GF-D8 (cell line): ENCODE measurements at regions not wholly inside any gene's neighbourhood (a gene's known extent, or its start where the extent isn't known, plus 50 kb on each side); places are given as distances from the start of the nearest gene placed in this dataset.
"Not testable (repeated sequence)": the region's sequence is repeated elsewhere in the genome, so short reads cannot be mapped to it uniquely, and the experiment has no call there.

Experiments used
- DNase-seq: peaks from one replicate; lab custom pipeline; 2025; lab: John Stamatoyannopoulos, UW

DNA sequence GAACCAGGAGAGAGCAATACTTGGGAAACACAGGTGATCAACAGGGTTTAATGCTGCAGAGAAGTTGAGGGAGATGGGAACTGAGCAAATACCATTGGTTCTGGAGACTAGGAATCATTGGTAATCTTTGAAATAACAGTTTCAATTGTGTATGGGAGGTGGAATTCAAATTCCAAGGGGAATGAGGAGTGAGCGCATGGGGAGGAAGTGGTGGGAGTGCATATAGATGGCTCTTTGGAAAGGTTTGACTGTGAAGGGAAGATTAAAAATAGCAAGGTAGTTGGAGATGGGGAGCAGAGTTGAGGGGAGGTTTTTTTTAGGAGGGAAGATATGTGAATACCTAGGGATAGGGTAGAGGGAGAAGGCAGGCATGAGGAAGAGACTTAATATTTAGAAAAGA, 51.1 kb upstream of the ROPN1 start:
- DNase-seq, result no peak

GRCh38 chr3:124044956-124045355, 53.0 kb upstream of the ROPN1 start:
- no peak for DNase-seq

- no peak for DNase-seq
These were observed 57.3 kb upstream of the ROPN1 start for GRCh38 chr3:124048967-124049798.

GRCh38 chr3:124051636-124052035, 59.7 kb upstream of the ROPN1 start:
- DNase-seq, result no peak

GRCh38 chr3:124053871-124054270, 61.9 kb upstream of the ROPN1 start:
- DNase-seq, result no peak

DNA sequence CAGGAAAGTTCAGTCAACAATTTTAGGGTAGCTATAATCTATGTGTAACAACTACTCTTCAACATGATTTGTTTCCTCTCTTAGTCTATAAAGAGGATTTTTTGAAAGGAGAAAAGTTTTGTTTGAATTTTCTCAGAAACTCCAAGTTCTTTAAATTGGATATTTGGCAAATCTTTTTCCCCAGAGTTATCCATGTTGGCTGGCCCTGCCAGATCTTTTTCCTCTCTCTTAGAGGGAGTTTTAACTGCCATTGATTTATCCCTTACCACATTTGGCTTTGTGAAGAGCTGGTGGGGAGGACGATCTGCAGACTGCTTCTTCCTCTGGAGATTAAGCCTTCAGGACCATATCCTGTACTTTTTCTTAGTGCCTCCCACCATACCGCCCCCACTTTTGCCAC, 64.9 kb upstream of the ROPN1 start:
- DNase-seq, result no peak

- DNase-seq, result no peak
These were observed 65.5 kb upstream of the ROPN1 start for GRCh38 chr3:124057420-124057819.

DNA sequence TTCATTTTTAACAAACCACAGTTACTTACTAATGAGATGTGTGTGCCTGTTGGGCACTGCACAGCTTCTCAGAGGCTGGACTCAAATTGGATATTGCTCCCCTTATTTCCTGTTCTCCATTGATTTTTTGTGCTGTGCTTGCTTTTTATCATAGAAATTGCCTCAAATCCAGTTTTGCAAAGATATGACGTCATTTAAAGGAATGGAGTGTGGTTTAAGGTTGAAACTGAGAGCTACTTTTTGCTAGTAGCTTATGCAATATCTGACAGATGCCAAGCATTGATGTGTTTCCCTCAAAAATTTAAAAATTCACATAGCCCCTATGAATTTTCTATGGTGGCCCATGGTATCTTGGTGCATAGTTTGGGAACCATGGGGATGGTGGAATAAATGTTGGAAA, 67.7 kb upstream of the ROPN1 start:
- DNase-seq, result no peak

DNA sequence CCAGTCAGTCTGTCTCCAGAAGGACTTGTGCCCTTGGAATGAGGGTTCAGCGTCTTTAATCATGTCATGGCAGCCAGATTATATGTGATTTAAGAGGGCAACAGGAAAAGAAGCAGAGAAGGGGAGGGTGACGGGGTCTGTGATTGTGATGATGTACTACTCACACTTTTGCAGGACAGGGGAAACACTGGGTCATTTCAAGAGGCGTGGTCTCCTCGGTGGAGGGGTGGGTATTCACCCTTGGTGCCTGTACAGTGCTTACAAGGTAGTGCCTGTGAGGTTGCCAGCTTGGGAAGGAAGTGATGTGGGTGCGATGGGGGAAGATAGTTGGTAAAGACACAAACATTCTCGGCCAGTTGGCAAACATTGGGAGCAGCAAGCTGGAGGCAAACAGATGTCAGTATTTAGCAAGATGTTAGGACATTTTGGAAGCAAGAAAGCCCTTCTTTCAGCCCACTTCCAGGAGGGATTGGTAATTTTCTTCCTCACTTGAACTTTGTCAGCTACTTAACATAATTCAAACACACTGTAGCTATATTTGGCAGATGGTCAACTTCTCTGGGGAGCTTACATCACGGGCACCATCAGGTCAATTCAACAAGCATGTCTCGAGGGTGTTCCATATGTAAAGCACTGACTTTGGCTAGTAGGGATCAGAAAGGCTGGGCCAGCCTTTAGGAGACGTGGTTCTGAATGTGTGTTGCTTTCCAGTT, 71.4 kb upstream of the ROPN1 start:
- no peak for DNase-seq

DNA sequence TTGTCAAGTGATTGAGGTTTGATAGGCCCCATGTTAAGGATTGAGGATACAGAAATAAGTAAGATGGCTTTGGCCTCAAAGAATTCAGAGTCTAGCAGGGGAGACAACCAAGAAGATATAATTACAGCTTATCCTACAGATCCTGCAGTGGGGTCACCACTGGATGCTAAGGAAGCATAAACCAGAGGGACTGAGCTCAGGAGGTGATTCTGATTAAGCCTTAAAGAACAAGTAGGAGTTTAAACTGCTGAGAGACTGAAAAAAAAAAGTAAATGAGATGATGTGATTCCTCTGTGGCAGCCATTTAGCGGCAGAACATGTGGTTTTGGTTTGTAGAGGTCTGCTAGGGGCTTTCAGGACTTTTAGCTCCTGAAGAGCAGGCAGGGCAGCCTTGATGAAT, 72.1 kb upstream of the ROPN1 start:
- no peak for DNase-seq

DNA sequence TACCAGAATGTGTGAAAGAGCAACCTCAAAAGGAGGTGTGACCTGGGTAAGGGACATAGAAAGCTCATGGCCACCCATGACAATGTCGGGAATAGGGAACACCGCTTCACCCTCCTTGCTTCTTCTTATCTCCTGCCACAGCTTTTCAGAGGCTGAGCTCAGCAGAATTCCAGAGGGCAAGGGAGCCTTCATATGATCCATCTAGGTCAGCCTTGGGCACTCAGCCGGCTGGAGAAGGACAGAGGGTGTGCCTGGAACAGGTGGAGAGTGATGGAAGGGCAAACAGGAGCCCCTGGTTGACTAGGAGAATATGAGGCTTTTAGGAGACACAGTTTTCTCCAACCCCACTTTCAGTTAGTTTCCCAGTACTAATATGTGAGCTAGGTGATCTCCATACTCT, 74.6 kb upstream of the ROPN1 start:
- not testable (repeated sequence) for DNase-seq

GRCh38 chr3:124069706-124070105, 77.8 kb upstream of the ROPN1 start:
- not testable (repeated sequence) for DNase-seq

- DNase-seq, result not testable (repeated sequence)
These were observed 83.2 kb upstream of the ROPN1 start for GRCh38 chr3:124075090-124075489.

- DNase-seq, result no peak
These were observed 83.8 kb upstream of the ROPN1 start for GRCh38 chr3:124075753-124076152.

DNA sequence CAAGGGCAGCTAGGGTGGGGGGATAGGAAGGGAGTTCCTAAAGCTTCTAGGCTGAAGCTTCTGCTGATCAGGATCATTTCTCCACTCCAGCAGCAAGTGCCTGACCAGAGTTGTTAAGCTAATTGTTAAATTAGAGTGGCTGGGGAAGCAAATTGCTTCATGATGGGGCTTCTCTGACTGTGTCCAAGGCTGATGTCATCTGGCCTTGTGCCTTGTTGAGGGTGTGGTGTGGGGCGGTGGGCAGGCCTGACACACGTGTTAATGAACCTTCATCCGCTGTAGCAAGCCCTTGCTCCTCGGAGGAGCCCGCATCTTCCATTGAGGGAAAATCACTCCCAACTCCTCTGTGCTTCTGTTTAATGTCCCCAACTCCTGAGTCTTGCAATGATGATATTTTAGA, 84.3 kb upstream of the ROPN1 start:
- no peak for DNase-seq

GRCh38 chr3:124078953-124079911, 87.3 kb upstream of the ROPN1 start:
- DNase-seq, result no peak

DNA sequence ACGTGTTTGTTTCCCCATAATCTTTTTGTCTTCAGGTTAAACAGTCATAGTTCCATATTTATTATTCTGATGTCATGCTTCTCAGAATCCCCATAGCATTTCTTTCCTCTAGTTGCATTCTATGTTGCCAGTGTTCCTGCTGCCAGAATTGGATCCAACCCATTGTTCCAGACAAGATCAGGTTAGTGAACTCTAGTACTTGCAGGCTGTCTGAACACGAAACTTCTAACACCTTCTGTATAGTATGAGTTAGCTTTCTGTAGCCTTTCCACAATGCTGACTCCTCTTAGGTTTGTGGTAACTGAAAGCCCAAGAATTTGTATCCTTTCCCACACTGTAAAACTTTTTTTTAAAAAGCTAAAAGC, 88.0 kb upstream of the ROPN1 start:
- DNase-seq, result no peak

DNA sequence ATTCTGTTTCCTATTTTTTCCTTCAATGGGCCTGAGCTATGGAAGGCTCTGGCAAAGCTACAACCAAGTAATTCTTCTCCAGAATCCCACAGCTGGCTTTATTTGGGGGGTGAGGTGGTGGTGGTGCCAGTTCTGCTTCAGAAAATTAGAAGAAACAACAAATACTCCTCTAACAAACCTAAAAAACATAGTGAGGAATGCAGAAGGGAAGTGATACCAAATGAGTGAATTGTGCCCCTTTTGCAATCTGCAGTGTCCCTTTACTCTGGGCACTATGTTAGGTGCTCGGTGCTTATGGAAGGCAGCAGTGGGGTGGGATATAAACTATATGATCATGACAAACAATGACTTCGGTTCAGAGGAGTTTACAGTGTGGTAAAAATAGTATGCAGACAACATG, 90.4 kb upstream of the ROPN1 start:
- DNase-seq, result no peak

- no peak for DNase-seq
These were observed 92.3 kb upstream of the ROPN1 start for GRCh38 chr3:124084022-124084881.

DNA sequence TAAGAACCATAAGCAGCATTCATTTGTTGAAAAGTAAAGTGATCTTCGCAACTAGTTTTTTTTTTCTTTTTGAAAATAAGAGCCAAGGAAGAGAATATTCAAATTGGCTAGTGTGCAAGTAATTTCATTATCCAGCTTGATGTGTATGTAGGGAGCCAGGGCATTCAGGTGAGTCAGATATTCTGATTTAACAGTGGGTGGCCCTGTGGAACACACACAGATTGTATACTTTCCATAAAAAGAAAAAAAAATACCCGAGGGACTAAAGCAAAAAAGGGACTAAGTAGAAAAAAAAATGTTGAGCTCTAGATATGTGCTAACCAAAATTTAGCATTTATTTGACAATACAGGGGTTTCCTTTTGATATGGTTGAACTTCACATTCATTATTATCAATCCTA, 96.9 kb upstream of the ROPN1 start:
- DNase-seq, result no peak

DNA sequence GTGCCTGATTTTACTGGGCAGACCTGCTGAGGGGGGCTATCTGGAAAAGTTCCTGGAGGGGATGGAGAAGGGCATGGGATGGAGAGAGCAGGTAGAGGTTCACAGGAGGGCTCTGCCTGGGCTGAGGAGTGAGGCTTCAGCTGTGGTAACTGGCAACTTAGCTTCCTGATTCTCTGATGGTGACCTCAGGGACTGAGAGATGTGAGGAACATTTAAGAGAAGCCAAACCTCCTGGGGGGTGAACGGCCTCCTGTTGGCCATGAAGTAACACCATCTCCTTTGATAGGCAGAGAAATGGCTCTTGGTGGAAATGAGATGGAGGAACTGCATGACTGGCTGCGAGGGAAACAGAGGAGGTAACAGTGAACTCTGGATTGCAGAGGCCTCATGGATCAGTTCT, 97.3 kb upstream of the ROPN1 start:
- no peak for DNase-seq

DNA sequence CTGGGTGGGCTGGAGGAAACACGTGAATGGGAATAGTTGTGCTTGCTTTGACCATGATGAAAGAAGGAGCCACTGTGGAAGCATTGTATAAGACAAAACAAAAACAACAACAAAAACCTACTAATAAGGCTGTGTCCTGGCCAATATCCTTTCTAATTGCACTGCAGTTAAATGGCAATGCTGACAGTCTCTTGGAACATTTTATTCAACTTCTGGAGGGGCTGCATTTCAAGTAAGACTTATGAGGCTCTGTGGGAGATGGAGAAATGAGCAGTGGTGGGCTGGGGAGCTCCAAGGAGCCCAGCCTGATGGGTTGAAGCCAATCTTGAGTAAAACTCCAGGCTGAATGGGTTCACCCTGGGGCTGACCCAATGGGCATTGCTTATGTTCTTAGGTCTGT, 99.8 kb upstream of the ROPN1 start:
- no peak for DNase-seq
